HepG2 (cell line): ENCODE measurements at regions not wholly inside any gene's neighbourhood (a gene's known extent, or its start where the extent isn't known, plus 50 kb on each side); places are given as distances from the start of the nearest gene placed in this dataset.

Experiments
- ATAC-seq: fragments of 200-7000 bp; cut with Tn5 transposase; 3 replicates; pipeline ENCODE4 v1.9.1; 2020; ENCODE audit warnings: mild to moderate bottlenecking, moderate library complexity
- BruUV-seq: library from RNA; stranded (reverse); fragments of 400-500 nt; replicated peaks from 2 replicates; lab custom pipeline; 2021; lab: Mats Ljungman, UMichigan
- CTCF ChIA-PET: fragments of 300-600 bp; formaldehyde crosslinking; extraction: SDS; loops from one replicate; lab custom pipeline; 2021; ENCODE audit warnings: low total read pairs, inconsistent platforms, low intra/inter-chr PET ratio; lab: Yijun Ruan, JAX
- POLR2A ChIA-PET: fragments of 350-600 bp; sonication (Branson Sonifier 250); formaldehyde crosslinking; loops from one replicate; lab custom pipeline; 2020; ENCODE audit warnings: antibody characterized with exemption, inconsistent platforms; lab: Yijun Ruan, JAX
- DNase-seq: peaks from one replicate; pipeline ENCODE4 v3.0.0-alpha.2; 2015; ENCODE audit warnings: low spot score
- FAIRE-seq: peaks from 3 replicates; lab custom pipeline; 2011; peaks lifted over from hg19 to GRCh38; lab: Jason Lieb, UNC
- H2AFZ ChIP-seq: one replicate; pipeline ENCODE4 v1.6.1; 2011; ENCODE audit warnings: low read length, inconsistent platforms
- H3K27ac ChIP-seq: fragments of 300-600 bp; 3 replicates; pipeline ENCODE4 v1.8.0; 2011; ENCODE audit warnings: mixed run types, mild to moderate bottlenecking, mixed read lengths, low read length, inconsistent platforms; ENCODE audit not compliant: insufficient read depth; ENCODE audit errors: extremely low read length
- H3K27me3 ChIP-seq, 2 experiments: fragments of 200-600 bp in 1 of 2; 2 replicates in 1 of 2; 3 replicates in 1 of 2; pipeline versions ENCODE4 v1.6.0 to v1.8.0; 2011; ENCODE audit warnings: low read length in 2 of 2, mild to moderate bottlenecking in 2 of 2, moderate library complexity in 2 of 2, inconsistent platforms in 1 of 2; ENCODE audit not compliant: insufficient read depth in 2 of 2, control insufficient read depth in 1 of 2
- H3K36me3 ChIP-seq, 2 experiments: fragments of 200-600 bp in 1 of 2; replicated peaks in 1 of 2; 2 replicates in 1 of 2; 3 replicates in 1 of 2; pipeline versions ENCODE4 v1.5.1 to v1.8.0; 2011; ENCODE audit warnings: low read length in 2 of 2, inconsistent platforms in 1 of 2; ENCODE audit not compliant: insufficient read depth in 2 of 2, control insufficient read depth in 1 of 2
- H3K4me1 ChIP-seq: 2 replicates; pipeline ENCODE4 v1.5.1; 2012; ENCODE audit warnings: low read length, inconsistent platforms; ENCODE audit not compliant: insufficient read depth
- H3K4me2 ChIP-seq: 2 replicates; pipeline ENCODE4 v1.6.0; 2011; ENCODE audit warnings: low read depth, low read length, inconsistent platforms
- H3K4me3 ChIP-seq, 3 experiments: fragments of 200-600 bp in 1 of 3; sonication (generic), shearing (Covaris generic) in 1 of 3; replicated peaks in 1 of 3; 2 replicates each; pipeline ENCODE4 v1.5.1; 2011 to 2016; ENCODE audit warnings: low read length in 3 of 3, inconsistent platforms in 2 of 3, low read depth in 2 of 3, mild to moderate bottlenecking in 2 of 3, control low read depth in 1 of 3, mixed read lengths in 1 of 3; ENCODE audit not compliant: insufficient read depth in 1 of 3
- H3K79me2 ChIP-seq: one replicate; pipeline ENCODE4 v1.6.1; 2011; ENCODE audit warnings: low read length, inconsistent platforms; ENCODE audit not compliant: insufficient read depth
- H3K9ac ChIP-seq: 2 replicates; pipeline ENCODE4 v1.6.0; 2011; ENCODE audit warnings: mild to moderate bottlenecking, low read depth, low read length, inconsistent platforms; ENCODE audit not compliant: insufficient read depth
- H3K9me3 ChIP-seq: 2 replicates; pipeline ENCODE4 v1.5.1; 2012; ENCODE audit warnings: mild to moderate bottlenecking, low read length
- H4K20me1 ChIP-seq: 2 replicates; pipeline ENCODE4 v1.6.0; 2011; ENCODE audit warnings: inconsistent platforms, mild to moderate bottlenecking, low read length, moderate library complexity; ENCODE audit not compliant: insufficient read depth
- AFF4 ChIP-seq: sonication (generic); formaldehyde crosslinking; IDR thresholded peaks from 2 replicates; pipeline ENCODE4 v1.4.0; 2020; ENCODE audit warnings: missing genetic modification reagents
- ATF4 ChIP-seq, 2 experiments: fragments of 450-650 bp in 1 of 2; sonication (generic) in 1 of 2; formaldehyde crosslinking; IDR thresholded peaks; 2 replicates each; pipeline versions ENCODE4 v1.5.0 to v1.8.0; 2020 to 2022; ENCODE audit warnings: mild to moderate bottlenecking in 1 of 2, missing genetic modification reagents in 1 of 2
- DMAP1 ChIP-seq: IDR thresholded peaks from 2 replicates; pipeline ENCODE4 v1.6.1; 2016
- GATAD2A ChIP-seq: IDR thresholded peaks from 2 replicates; pipeline ENCODE4 v1.6.1; 2016
- HNF4G ChIP-seq, 2 experiments: sonication (generic) in 1 of 2; formaldehyde crosslinking in 1 of 2; IDR thresholded peaks; 2 replicates each; pipeline versions ENCODE4 v1.4.0 to v1.6.1; 2011 to 2020; ENCODE audit warnings: borderline replicate concordance in 2 of 2, low read depth in 2 of 2, mild to moderate bottlenecking in 2 of 2, low read length in 1 of 2, missing genetic modification reagents in 1 of 2, moderate library complexity in 1 of 2
- MZF1 ChIP-seq: sonication (generic); formaldehyde crosslinking; IDR thresholded peaks from 2 replicates; pipeline ENCODE4 v1.8.1; 2023; ENCODE audit warnings: mild to moderate bottlenecking, missing genetic modification reagents, borderline replicate concordance
- NR1H2 ChIP-seq: sonication (generic); formaldehyde crosslinking; IDR thresholded peaks from 2 replicates; pipeline ENCODE4 v1.8.1; 2022; ENCODE audit warnings: low read depth, missing genetic modification reagents, borderline replicate concordance
- POLR2AphosphoS5 ChIP-seq: IDR thresholded peaks from 2 replicates; pipeline ENCODE4 v1.6.1; 2012; ENCODE audit warnings: low read depth, low read length
- RARG ChIP-seq: sonication (generic); formaldehyde crosslinking; IDR thresholded peaks from 2 replicates; pipeline ENCODE4 v1.4.0; 2020; ENCODE audit warnings: low read depth, mild to moderate bottlenecking, missing genetic modification reagents
- TCF12 ChIP-seq, 2 experiments: fragments of 450-650 bp in 1 of 2; sonication (generic) in 1 of 2; formaldehyde crosslinking in 1 of 2; IDR thresholded peaks; 2 replicates each; pipeline versions ENCODE4 v1.6.1 to v1.8.0; 2017 to 2022; ENCODE audit warnings: antibody characterized with exemption in 1 of 2, mild to moderate bottlenecking in 1 of 2, missing genetic modification reagents in 1 of 2, moderate library complexity in 1 of 2
- TFE3 ChIP-seq: IDR thresholded peaks from 2 replicates; pipeline ENCODE4 v1.6.1; 2016
- TMF1 ChIP-seq: sonication (generic); formaldehyde crosslinking; IDR thresholded peaks from 2 replicates; pipeline ENCODE4 v1.8.1; 2022; ENCODE audit warnings: low read depth, missing genetic modification reagents
- ZNF20 ChIP-seq: sonication (generic); formaldehyde crosslinking; IDR thresholded peaks from 2 replicates; pipeline ENCODE4 v1.4.0; 2020; ENCODE audit warnings: mild to moderate bottlenecking, moderate library complexity, missing genetic modification reagents
- ZNF788 ChIP-seq: sonication (generic); formaldehyde crosslinking; IDR thresholded peaks from 2 replicates; pipeline ENCODE4 v1.5.0; 2020; ENCODE audit warnings: mild to moderate bottlenecking, missing genetic modification reagents, borderline replicate concordance
- WGBS: methylation state at CpG from one replicate; pipeline ENCODE4 v1.1.6; 2017; ENCODE audit warnings: low lambda C conversion rate; 5-methylcytosine and 5-hydroxymethylcytosine counted together
- in situ Hi-C: cut with HindIII; loops from 2 replicates; pipeline ENCODE4 v1.10.0; 2017; ENCODE audit warnings: low pct_unique_long_range_greater_than_20kb; ENCODE audit not compliant: extremely low pct_ligation_motif_present
- intact Hi-C: fragments of 100-400 bp; cut with micrococcal nuclease; formaldehyde crosslinking; loops from one replicate; pipeline ENCODE4 v1.10.0; 2022; ENCODE audit not compliant: unreplicated experiment
- TF ChIP-seq, protein P1 (sequence below): sonication (generic); formaldehyde crosslinking; IDR thresholded peaks from 2 replicates; pipeline ENCODE4 v1.4.0; 2020; ENCODE audit warnings: missing genetic modification reagents
- TF ChIP-seq, protein P2 (sequence below): IDR thresholded peaks from 2 replicates; pipeline ENCODE4 v1.6.1; 2016; ENCODE audit warnings: missing genetic modification reagents, missing compliant biosample characterization
- TF ChIP-seq, protein P3 (sequence below): IDR thresholded peaks from 2 replicates; pipeline ENCODE4 v1.6.1; 2016; ENCODE audit warnings: mild to moderate bottlenecking, missing biosample characterization, missing genetic modification reagents

GRCh38 chr5:38013107-38013506, 173.3 kb upstream of the GDNF start:
- DNase-seq (no peak), ATAC-seq (no peak), FAIRE-seq (no peak)
- Histone ChIP-seq H3K4me1 (peaks cover 15% of the 10 kb centered on the region), H3K79me2 (no peaks in the 10 kb centered on the region), H3K27me3 (peaks cover 0 to 40% of the 10 kb centered on the region in 2 experiments; a peak in 3 of 5 replicates), H3K9ac (no peak overlapping the region), H3K27ac (no peak overlapping the region), H3K4me2 (no peak overlapping the region), H3K36me3 (no peaks in the 10 kb centered on the region), H2AFZ (no peak overlapping the region), H3K4me3 (no peak overlapping the region), H3K9me3 (no peaks in the 10 kb centered on the region), H4K20me1 (no peaks in the 10 kb centered on the region)
- in situ Hi-C loops: no loop called here
- no TSS peak for BruUV-seq
- POLR2A ChIA-PET: no interaction called here
- intact Hi-C loops: no loop called here
- TF ChIP-seq TCF12 (IDR thresholded peaks at IDR 0.05) (no peak), TCF12 (CRISPR knock-in tag; IDR thresholded peaks at IDR 0.05) (no peak), ATF4 (CRISPR knock-in tag; IDR thresholded peaks at IDR 0.05) (peak in 1 of 2 experiments; percentile 75; a peak in 2 of 4 replicates), AFF4 (CRISPR knock-in tag) (no peak), ZNF20 (CRISPR knock-in tag) (no peak), RARG (CRISPR knock-in tag) (no peak), TMF1 (CRISPR knock-in tag) (no peak), NR1H2 (CRISPR knock-in tag) (no peak), MZF1 (CRISPR knock-in tag) (no peak), DMAP1 (CRISPR knock-in tag) (no peak), ZNF788 (no peak), HNF4G (IDR thresholded peaks at IDR 0.05; ENCODE audit: borderline replicate concordance, low read depth, low read length) (no peak), HNF4G (CRISPR knock-in tag; IDR thresholded peaks at IDR 0.05; ENCODE audit: borderline replicate concordance, low read depth) (no peak), TFE3 (CRISPR knock-in tag) (no peak), GATAD2A (peak; percentile 12; the same call in 1 of the 2 replicates), POLR2AphosphoS5 (no peak)
- TF ChIP-seq, protein P1, sequence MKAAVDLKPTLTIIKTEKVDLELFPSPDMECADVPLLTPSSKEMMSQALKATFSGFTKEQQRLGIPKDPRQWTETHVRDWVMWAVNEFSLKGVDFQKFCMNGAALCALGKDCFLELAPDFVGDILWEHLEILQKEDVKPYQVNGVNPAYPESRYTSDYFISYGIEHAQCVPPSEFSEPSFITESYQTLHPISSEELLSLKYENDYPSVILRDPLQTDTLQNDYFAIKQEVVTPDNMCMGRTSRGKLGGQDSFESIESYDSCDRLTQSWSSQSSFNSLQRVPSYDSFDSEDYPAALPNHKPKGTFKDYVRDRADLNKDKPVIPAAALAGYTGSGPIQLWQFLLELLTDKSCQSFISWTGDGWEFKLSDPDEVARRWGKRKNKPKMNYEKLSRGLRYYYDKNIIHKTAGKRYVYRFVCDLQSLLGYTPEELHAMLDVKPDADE (CRISPR knock-in tag): no peak
- TF ChIP-seq, protein P2, sequence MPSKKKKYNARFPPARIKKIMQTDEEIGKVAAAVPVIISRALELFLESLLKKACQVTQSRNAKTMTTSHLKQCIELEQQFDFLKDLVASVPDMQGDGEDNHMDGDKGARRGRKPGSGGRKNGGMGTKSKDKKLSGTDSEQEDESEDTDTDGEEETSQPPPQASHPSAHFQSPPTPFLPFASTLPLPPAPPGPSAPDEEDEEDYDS (CRISPR knock-in tag): no peak
- TF ChIP-seq, protein P3, sequence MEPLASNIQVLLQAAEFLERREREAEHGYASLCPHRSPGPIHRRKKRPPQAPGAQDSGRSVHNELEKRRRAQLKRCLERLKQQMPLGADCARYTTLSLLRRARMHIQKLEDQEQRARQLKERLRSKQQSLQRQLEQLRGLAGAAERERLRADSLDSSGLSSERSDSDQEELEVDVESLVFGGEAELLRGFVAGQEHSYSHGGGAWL (CRISPR knock-in tag): no peak
- CTCF ChIA-PET: no interaction called here
- 1% methylated on average over 3 of the region's 3 CpGs for WGBS
